D341Med (cell line): ENCODE measurements at regions not wholly inside any gene's neighbourhood (a gene's known extent, or its start where the extent isn't known, plus 50 kb on each side); places are given as distances from the start of the nearest gene placed in this dataset.
"Not testable (repeated sequence)": the region's sequence is repeated elsewhere in the genome, so short reads cannot be mapped to it uniquely, and the experiment has no call there.

Experiments used
- DNase-seq: peaks from one replicate; pipeline ENCODE4 v3.0.0; 2012; ENCODE audit warnings: low spot score

GRCh38 chr13:90884066-90884465 is 463.4 kb upstream of the MIR17HG start:
- DNase-seq, result no peak

GRCh38 chr13:90889906-90890834 is 457.3 kb upstream of the MIR17HG start:
- no peak for DNase-seq

- no peak for DNase-seq
Measured at GRCh38 chr13:90891329-90891728, 456.2 kb upstream of the MIR17HG start.

GRCh38 chr13:90893199-90893598 is 454.3 kb upstream of the MIR17HG start:
- DNase-seq, result not testable (repeated sequence)

- no peak for DNase-seq
Measured at GRCh38 chr13:90896002-90896401, 451.5 kb upstream of the MIR17HG start.

- no peak for DNase-seq
Measured at GRCh38 chr13:90898811-90899210, 448.7 kb upstream of the MIR17HG start.

- no peak for DNase-seq
Measured at GRCh38 chr13:90899416-90899815, 448.1 kb upstream of the MIR17HG start.

- DNase-seq, result no peak
Measured at GRCh38 chr13:90902255-90902654, 445.2 kb upstream of the MIR17HG start.

- no peak for DNase-seq
Measured at GRCh38 chr13:90906554-90906953, 440.9 kb upstream of the MIR17HG start.

- DNase-seq, result no peak
Measured at GRCh38 chr13:90908792-90909191, 438.7 kb upstream of the MIR17HG start.

- DNase-seq, result no peak
Measured at GRCh38 chr13:90910018-90910639, 437.4 kb upstream of the MIR17HG start.

GRCh38 chr13:90912247-90912646 is 435.2 kb upstream of the MIR17HG start:
- DNase-seq, result no peak

GRCh38 chr13:90918536-90918935 is 429.0 kb upstream of the MIR17HG start:
- no peak for DNase-seq

- DNase-seq, result no peak
Measured at GRCh38 chr13:90919153-90919552, 428.3 kb upstream of the MIR17HG start.

GRCh38 chr13:90926459-90926858 is 421.0 kb upstream of the MIR17HG start:
- no peak for DNase-seq

- no peak for DNase-seq
Measured at GRCh38 chr13:90928109-90928508, 419.4 kb upstream of the MIR17HG start.

- no peak for DNase-seq
Measured at GRCh38 chr13:90933097-90933826, 414.2 kb upstream of the MIR17HG start.

GRCh38 chr13:90934741-90935140 is 412.7 kb upstream of the MIR17HG start:
- DNase-seq, result no peak

- DNase-seq, result no peak
Measured at GRCh38 chr13:90938848-90939247, 408.6 kb upstream of the MIR17HG start.

- DNase-seq, result peak; percentile 32
Measured at GRCh38 chr13:90943946-90944345, 403.5 kb upstream of the MIR17HG start.

- not testable (repeated sequence) for DNase-seq
Measured at GRCh38 chr13:90945146-90945545, 402.3 kb upstream of the MIR17HG start.

- not testable (repeated sequence) for DNase-seq
Measured at GRCh38 chr13:90946125-90946524, 401.4 kb upstream of the MIR17HG start.

GRCh38 chr13:90947976-90948375 is 399.5 kb upstream of the MIR17HG start:
- no peak for DNase-seq
